Astrocyte of the hippocampus (primary cell): ENCODE measurements at regions not wholly inside any gene's neighbourhood (a gene's known extent, or its start where the extent isn't known, plus 50 kb on each side); places are given as distances from the start of the nearest gene placed in this dataset.

Source experiments
- DNase-seq: peaks from one replicate; pipeline ENCODE4 v3.0.0; 2011; ENCODE audit warnings: low read depth, low spot score

DNA sequence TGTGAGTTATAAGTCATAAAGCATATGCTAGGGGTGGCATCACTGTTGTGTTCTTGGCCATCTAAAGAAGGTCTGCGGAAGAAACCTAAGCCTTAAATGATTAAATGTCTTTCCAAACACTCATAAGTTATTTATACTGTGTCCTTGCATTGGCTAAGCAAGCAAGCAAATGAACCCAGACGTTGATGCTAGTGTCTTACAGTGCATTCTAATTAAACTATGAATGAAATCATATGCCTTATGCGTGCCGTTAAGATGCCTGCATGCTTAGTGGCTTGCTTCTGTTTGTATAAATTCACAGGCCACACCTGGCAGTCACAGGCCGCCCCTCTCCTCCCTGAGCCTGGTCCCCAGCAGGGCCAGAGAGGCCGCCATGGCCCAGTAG, 49.9 kb downstream of the RIN2 start:
- no peak for DNase-seq

- no peak for DNase-seq
Measured at GRCh38 chr20:19808498-19808897, 50.4 kb downstream of the RIN2 start.

DNA sequence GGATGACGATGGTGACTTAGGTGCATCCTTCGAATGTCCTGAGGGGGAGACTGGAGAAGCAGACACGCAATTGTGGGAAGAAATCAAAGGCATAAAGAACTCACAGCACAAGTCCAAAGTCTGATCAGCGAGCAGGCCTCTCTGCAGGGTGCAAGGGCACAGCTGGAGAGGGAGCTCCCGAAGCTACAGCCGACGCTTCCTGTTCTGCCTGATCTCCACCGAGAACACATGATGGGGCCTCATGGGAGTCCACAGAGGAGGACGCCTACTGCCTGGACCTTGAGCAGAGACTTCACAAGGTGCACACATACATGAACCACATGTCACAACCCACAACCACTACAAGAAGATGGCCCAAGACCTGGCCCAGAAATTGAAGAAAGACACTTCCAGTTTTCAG, 51.4 kb downstream of the RIN2 start:
- no peak for DNase-seq

GRCh38 chr20:19811231-19811630, 53.2 kb downstream of the RIN2 start:
- DNase-seq = no peak

DNA sequence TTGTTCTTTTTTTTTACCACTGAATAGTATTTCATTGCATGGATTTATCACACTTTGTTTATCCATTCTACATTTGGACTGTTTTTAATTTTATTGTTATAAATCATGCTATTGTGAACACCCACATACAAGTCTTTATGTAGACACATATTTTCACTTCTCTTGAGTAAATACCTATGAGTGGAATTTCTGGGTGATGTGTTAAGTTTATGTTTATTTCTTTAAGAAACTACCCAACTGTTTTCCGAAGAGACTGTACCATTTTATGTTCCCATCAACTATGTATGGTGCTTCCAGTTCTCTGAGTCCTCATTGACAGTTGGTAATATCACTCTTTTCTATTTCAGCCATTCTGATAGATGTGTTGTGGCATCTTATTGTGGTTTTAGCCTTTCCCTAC, 54.0 kb downstream of the RIN2 start:
- DNase-seq = peak; percentile 7

- DNase-seq = no peak
Measured at GRCh38 chr20:19812696-19813095, 54.6 kb downstream of the RIN2 start.

DNA sequence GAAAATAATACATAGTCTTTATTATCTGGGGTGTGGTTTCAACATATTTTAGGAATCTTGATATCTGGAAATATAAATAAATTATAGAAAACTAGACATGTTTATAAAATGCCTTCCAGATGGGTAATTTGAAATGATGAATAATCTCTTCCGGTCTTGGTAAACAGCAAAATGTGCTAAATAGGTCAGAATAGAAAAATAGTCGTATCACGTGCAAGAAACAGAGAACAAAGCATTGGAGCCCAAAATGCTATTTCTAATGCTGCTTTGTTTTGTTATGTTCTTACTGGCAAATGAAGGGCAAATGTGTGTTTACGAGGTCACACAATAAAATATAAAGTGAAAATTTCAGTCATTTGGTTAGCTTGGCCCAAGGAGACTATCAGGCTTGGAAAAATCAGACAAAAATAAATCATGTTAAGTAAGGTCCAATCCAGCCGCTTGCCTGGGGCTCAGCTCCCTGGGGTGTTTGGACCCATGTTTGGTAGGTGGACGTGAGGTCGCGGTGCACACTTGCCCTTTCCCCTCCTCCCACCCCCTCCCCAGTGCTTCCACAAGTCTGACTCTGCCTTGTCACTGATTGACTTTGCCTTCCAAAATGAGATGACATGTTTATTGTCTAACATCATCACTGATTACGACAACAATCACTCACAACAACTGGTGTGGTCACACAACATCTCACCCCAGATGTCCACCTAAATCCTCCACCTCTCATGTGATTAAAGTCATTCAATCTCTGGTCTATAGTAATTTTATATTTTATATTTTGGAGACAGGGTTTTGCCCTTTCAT, 56.0 kb downstream of the RIN2 start:
- no peak for DNase-seq

DNA sequence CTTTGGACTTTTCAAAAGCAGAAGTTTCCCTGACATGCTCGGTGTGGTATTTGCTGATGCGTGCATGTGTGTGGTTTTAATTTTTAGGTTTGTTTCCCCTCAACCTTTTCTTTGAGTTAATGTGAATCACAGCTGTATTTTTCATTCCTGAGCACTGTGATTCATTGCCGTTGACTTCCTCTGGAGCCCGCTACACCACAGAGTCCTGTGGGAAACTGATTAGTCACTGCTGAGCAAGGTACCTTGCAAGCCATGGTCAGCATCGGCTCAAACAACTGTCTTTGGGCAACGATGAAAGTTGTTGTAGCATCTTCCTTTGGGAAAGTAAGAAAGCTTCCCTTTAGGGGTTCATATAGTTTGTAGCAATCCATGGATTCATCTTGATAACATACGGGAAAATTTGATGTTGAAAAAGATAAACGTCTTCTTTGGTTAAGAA, 57.5 kb downstream of the RIN2 start:
- peak; percentile 97 for DNase-seq

DNA sequence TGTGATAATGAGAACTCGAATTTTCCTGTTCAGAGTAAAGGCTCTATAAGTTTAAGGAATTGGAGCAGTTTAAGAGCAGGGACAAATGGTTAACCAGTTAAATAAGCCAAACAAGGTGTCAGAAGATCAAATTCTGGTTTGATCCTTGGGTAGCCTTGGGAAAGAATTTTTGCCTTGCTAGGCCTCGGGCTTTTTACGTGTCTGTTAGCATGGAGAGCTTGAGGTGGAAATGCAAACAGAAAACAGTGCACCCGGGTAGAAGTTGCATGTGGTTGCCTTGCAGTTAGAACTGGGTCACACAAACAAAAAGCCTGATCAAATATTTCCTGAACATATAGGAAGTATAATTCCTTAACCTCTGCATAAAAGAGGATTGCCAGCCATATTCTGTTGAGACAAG, 58.3 kb downstream of the RIN2 start:
- no peak for DNase-seq

GRCh38 chr20:19817017-19817416, 59.0 kb downstream of the RIN2 start:
- peak; percentile 51 for DNase-seq

GRCh38 chr20:19819149-19819548, 61.1 kb downstream of the RIN2 start:
- DNase-seq = no peak

GRCh38 chr20:19820555-19821211, 62.6 kb downstream of the RIN2 start:
- DNase-seq = no peak

DNA sequence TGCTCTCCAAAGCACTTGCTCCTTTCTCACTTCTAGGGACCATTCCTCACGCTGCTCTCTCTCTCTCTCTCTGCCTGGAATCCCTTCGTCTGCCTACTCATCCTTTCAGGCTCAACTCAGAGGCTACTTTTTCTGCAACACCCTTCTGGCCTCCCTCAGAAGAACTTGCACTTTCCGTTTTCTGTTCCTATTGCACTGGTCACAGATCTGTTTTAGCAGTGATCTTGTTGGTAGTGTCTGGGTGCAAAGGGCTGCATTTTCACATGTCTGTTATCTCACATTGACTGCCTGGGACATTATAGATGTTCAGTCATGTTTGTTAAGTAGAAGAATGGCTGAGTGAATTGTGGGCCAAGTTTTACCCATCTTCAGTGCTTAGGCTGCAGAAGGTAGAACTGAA, 63.5 kb downstream of the RIN2 start:
- no peak for DNase-seq

- DNase-seq = no peak
Measured at GRCh38 chr20:19823216-19823615, 65.2 kb downstream of the RIN2 start.

DNA sequence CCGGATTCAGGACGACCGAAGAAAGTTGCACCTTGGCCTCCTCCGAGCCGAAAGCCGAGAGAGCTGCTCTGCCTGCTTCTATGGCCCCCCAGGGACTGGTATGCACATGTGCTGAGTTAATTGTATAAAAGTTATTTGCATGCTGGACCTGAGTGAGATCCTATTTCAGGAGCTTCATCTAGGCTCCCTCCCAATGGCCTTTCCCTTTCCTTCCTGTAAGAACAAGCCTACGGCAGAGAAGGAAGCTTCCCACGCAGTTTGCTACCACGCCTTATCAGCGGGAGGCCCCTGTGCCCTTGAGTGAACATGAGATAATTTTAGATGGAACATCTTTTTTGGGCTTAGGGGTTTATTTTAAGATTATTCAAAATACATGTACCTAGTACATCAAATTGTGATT, 65.9 kb downstream of the RIN2 start:
- DNase-seq = no peak

GRCh38 chr20:19824861-19825260, 66.8 kb downstream of the RIN2 start:
- DNase-seq = no peak

DNA sequence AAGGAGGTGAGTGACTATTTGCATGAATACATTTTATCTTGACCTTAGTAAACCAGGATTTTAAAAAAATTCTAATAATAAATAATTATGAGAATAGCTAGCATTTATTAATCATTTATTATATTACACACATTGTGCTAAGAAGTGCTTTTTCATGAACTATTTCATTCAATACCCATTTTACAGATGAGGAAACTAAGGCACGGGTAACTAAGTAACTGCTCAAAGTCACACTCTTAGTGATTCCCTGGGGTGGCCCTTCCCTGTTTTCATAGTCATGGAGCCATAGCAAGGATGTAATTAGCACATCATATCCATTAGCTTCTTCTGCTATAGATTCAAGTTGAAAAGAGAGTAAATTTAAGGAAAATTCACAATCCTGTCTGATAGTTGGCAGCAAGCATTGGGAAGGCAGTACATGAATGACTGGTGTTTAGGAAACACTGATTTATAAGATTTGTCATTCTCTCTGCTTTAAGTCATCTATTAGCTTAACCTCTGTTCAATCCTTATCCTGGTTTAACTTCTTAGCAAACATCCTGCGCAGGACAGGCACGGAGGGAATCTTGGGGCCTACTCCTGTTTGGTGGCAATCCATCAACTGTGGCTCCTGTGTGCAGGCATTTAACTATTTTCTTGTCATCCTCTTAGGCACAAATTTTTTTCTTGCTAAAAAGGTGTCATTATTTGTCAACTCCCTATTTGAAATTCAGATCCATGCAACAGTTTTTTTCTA, 68.3 kb downstream of the RIN2 start:
- DNase-seq = no peak

DNA sequence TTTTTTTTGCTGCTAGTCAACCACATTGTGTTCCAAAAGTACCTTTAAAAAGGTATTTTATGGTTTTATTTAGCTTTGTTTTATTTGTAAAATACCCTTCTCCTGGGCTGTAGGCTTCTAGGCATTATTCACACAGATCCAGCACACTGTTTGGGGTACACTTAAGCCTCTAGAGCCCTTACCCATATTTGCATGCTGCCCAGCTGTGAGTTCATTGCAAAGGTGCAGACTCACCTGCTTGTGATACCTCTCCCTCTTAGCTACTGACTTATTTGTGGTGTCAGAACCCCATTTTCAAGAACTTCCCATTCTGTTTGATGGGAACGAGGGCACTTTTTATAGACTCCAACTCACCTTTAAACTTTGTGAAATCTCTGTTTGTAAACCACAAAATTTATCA, 69.8 kb downstream of the RIN2 start:
- no peak for DNase-seq

GRCh38 chr20:19828232-19828631, 70.2 kb downstream of the RIN2 start:
- peak; percentile 27 for DNase-seq

DNA sequence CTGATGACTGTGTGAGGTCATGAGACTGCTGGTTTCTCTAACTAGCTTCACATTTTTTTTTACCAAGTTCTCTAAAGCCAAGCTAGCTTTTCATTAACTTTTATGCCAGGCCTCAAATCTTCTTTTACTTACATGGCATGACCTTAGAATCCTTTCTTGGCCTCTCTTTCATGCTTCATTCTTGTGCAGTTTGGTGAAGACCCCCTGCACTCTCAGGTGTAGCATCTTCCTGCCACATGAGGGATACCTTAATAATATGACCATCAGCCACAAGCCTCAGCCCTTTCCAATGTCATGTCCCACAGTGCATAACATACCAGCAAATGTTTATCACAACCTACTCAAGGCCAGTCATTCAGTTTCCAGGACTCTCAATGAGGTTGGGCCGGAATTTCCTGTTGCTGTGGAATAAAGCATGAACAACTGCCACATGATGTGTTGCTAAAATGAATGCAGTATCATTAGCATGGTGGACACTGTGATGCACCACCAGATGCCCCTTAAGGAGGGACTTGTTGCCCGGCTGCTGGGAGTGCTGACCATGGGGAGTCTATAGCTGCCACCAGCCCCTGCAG, 72.2 kb downstream of the RIN2 start:
- DNase-seq = no peak

- no peak for DNase-seq
Measured at GRCh38 chr20:19832875-19833274, 74.8 kb downstream of the RIN2 start.

GRCh38 chr20:19833395-19833794, 75.3 kb downstream of the RIN2 start:
- no peak for DNase-seq
